A673 (cell line): ENCODE measurements at regions not wholly inside any gene's neighbourhood (a gene's known extent, or its start where the extent isn't known, plus 50 kb on each side); places are given as distances from the start of the nearest gene placed in this dataset.

Source experiments
- EZH2 ChIP-seq: fragments of 200-600 bp; sonication (generic); IDR thresholded peaks from 2 replicates; pipeline ENCODE4 v1.6.1; 2017; ENCODE audit warnings: borderline replicate concordance, low read depth, mild to moderate bottlenecking, mixed read lengths, antibody characterized with exemption, low read length; ENCODE audit not compliant: poor library complexity, severe bottlenecking
- TF ChIP-seq, protein P1 (sequence below): fragments of 300-800, 200-600 bp; sonication (generic); conservative IDR thresholded peaks from 2 replicates; pipeline ENCODE4 v1.5.1; 2017; ENCODE audit warnings: low read depth, mild to moderate bottlenecking, antibody characterized with exemption, low read length, moderate library complexity, mixed read lengths

DNA sequence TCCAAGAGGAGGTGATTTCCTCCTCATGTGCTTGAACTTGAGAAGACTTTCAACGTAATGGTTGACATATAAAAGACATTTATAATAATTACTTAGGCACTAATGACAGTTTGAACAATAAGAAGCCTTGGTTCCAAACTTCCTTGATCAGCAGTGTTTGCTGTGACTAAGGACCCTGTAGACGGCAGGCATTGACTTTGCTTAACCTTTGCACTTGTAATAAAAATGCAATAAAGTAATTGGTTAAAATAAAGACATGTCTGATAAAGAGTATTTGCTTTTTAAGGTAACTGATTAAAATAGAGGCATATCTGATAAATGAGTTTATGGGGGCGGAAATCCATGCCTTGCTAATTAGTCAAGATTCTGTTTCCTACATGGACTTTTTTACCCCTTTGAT is 82.2 kb upstream of the ST8SIA3 start:
- TF ChIP-seq, protein P1, sequence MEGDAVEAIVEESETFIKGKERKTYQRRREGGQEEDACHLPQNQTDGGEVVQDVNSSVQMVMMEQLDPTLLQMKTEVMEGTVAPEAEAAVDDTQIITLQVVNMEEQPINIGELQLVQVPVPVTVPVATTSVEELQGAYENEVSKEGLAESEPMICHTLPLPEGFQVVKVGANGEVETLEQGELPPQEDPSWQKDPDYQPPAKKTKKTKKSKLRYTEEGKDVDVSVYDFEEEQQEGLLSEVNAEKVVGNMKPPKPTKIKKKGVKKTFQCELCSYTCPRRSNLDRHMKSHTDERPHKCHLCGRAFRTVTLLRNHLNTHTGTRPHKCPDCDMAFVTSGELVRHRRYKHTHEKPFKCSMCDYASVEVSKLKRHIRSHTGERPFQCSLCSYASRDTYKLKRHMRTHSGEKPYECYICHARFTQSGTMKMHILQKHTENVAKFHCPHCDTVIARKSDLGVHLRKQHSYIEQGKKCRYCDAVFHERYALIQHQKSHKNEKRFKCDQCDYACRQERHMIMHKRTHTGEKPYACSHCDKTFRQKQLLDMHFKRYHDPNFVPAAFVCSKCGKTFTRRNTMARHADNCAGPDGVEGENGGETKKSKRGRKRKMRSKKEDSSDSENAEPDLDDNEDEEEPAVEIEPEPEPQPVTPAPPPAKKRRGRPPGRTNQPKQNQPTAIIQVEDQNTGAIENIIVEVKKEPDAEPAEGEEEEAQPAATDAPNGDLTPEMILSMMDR = no peak
- TF ChIP-seq EZH2 = no peak
